ENCODE measurements at regions not wholly inside any gene's neighbourhood (a gene's known extent, or its start where the extent isn't known, plus 50 kb on each side); places are given as distances from the start of the nearest gene placed in this dataset.

- POLR2A ChIA-PET: no interaction called here
- TF ChIP-seq FOXM1 (IDR thresholded peaks at IDR 0.05; ENCODE audit: borderline replicate concordance) (no peak), BHLHE40 (IDR thresholded peaks at IDR 0.05; ENCODE audit: borderline replicate concordance) (no peak), CTBP1 (IDR thresholded peaks at IDR 0.05; ENCODE audit: borderline replicate concordance) (no peak), SP1 (IDR thresholded peaks at IDR 0.05) (no peak), FOXA1 (IDR thresholded peaks at IDR 0.05) (no peak), L3MBTL2 (conservative IDR thresholded peaks at IDR 0.05) (no peak), FOXK2 (IDR thresholded peaks at IDR 0.05) (no peak), PKNOX1 (IDR thresholded peaks at IDR 0.05) (no peak), ELF4 (IDR thresholded peaks at IDR 0.05) (no peak), SUZ12 (IDR thresholded peaks at IDR 0.05) (no peak), ZNF384 (IDR thresholded peaks at IDR 0.05) (no peak), TARDBP (IDR thresholded peaks at IDR 0.05) (no peak)
- DNase-seq (ENCODE audit: extremely low spot score): no peak
- CTCF ChIA-PET: no interaction called here
Observed at GRCh38 chr2:175823002-175823706, 178.9 kb downstream of the LNPK start.

- ChIA-PET POLR2A (no interaction called here), CTCF (no interaction called here)
- TF ChIP-seq ARNT (IDR thresholded peaks at IDR 0.05) (no peak), FOXA1 (IDR thresholded peaks at IDR 0.05) (no peak), SP1 (IDR thresholded peaks at IDR 0.05) (no peak), ELF4 (IDR thresholded peaks at IDR 0.05) (no peak), NFRKB (IDR thresholded peaks at IDR 0.05) (no peak), L3MBTL2 (conservative IDR thresholded peaks at IDR 0.05) (no peak), SUZ12 (IDR thresholded peaks at IDR 0.05) (no peak), FOXK2 (IDR thresholded peaks at IDR 0.05) (no peak), TARDBP (IDR thresholded peaks at IDR 0.05) (no peak), CTBP1 (IDR thresholded peaks at IDR 0.05; ENCODE audit: borderline replicate concordance) (no peak), FOXM1 (IDR thresholded peaks at IDR 0.05; ENCODE audit: borderline replicate concordance) (no peak), LEF1 (IDR thresholded peaks at IDR 0.05; ENCODE audit: borderline replicate concordance) (no peak), ZNF384 (IDR thresholded peaks at IDR 0.05) (no peak), BHLHE40 (IDR thresholded peaks at IDR 0.05; ENCODE audit: borderline replicate concordance) (no peak), PKNOX1 (IDR thresholded peaks at IDR 0.05) (no peak), HDGF (IDR thresholded peaks at IDR 0.05; ENCODE audit: borderline replicate concordance) (no peak)
- no peak for DNase-seq (ENCODE audit: extremely low spot score)
Observed at GRCh38 chr2:175817221-175817620, 184.8 kb downstream of the LNPK start.

- CTCF ChIA-PET: no interaction called here
- DNase-seq (ENCODE audit: extremely low spot score): no peak
- POLR2A ChIA-PET: no interaction called here
- TF ChIP-seq TARDBP (IDR thresholded peaks at IDR 0.05): no peak
- no peak for TF ChIP-seq PKNOX1 (IDR thresholded peaks at IDR 0.05)
- no peak for TF ChIP-seq ELF4 (IDR thresholded peaks at IDR 0.05)
- TF ChIP-seq CTBP1 (IDR thresholded peaks at IDR 0.05; ENCODE audit: borderline replicate concordance): no peak
- TF ChIP-seq LEF1 (IDR thresholded peaks at IDR 0.05; ENCODE audit: borderline replicate concordance): no peak
- no peak for TF ChIP-seq L3MBTL2 (conservative IDR thresholded peaks at IDR 0.05)
- TF ChIP-seq BHLHE40 (IDR thresholded peaks at IDR 0.05; ENCODE audit: borderline replicate concordance): no peak
- TF ChIP-seq FOXA1 (IDR thresholded peaks at IDR 0.05): no peak
- TF ChIP-seq FOXK2 (IDR thresholded peaks at IDR 0.05): no peak
- TF ChIP-seq ZNF384 (IDR thresholded peaks at IDR 0.05): no peak
- TF ChIP-seq NFRKB (IDR thresholded peaks at IDR 0.05): no peak
- no peak for TF ChIP-seq FOXM1 (IDR thresholded peaks at IDR 0.05; ENCODE audit: borderline replicate concordance)
- no peak for TF ChIP-seq SUZ12 (IDR thresholded peaks at IDR 0.05)
- no peak for TF ChIP-seq ARNT (IDR thresholded peaks at IDR 0.05)
- TF ChIP-seq HDGF (IDR thresholded peaks at IDR 0.05; ENCODE audit: borderline replicate concordance): no peak
Observed at GRCh38 chr2:175815537-175815936, 186.5 kb downstream of the LNPK start.

GRCh38 chr2:175811971-175812370 is 190.1 kb downstream of the LNPK start:
- DNase-seq (ENCODE audit: extremely low spot score): no peak
- ChIA-PET CTCF (interaction anchor here (0.7 kb wide), 1 partner anchor 285 kb away, joined by 3 read pairs; no protein-coding TSS in a partner anchor), POLR2A (no interaction called here)
- TF ChIP-seq FOXK2 (IDR thresholded peaks at IDR 0.05) (no peak), ELF4 (IDR thresholded peaks at IDR 0.05) (no peak), NFRKB (IDR thresholded peaks at IDR 0.05) (no peak), CTBP1 (IDR thresholded peaks at IDR 0.05; ENCODE audit: borderline replicate concordance) (no peak), SP1 (IDR thresholded peaks at IDR 0.05) (no peak), PKNOX1 (IDR thresholded peaks at IDR 0.05) (no peak), TARDBP (IDR thresholded peaks at IDR 0.05) (no peak), L3MBTL2 (conservative IDR thresholded peaks at IDR 0.05) (no peak), ZNF384 (IDR thresholded peaks at IDR 0.05) (no peak), BHLHE40 (IDR thresholded peaks at IDR 0.05; ENCODE audit: borderline replicate concordance) (no peak), HDGF (IDR thresholded peaks at IDR 0.05; ENCODE audit: borderline replicate concordance) (no peak), LEF1 (IDR thresholded peaks at IDR 0.05; ENCODE audit: borderline replicate concordance) (no peak), FOXM1 (IDR thresholded peaks at IDR 0.05; ENCODE audit: borderline replicate concordance) (no peak), ARNT (IDR thresholded peaks at IDR 0.05) (no peak), SUZ12 (IDR thresholded peaks at IDR 0.05) (no peak), FOXA1 (IDR thresholded peaks at IDR 0.05) (no peak)

GRCh38 chr2:175808858-175809257 is 193.2 kb downstream of the LNPK start:
- no peak for DNase-seq (ENCODE audit: extremely low spot score)
- POLR2A ChIA-PET: no interaction called here
- no peak for TF ChIP-seq PKNOX1 (IDR thresholded peaks at IDR 0.05)
- CTCF ChIA-PET: interaction anchor here (1.3 kb wide), 1 partner anchor 119 kb away, joined by 5 read pairs; no protein-coding TSS in a partner anchor
